ENCODE measurements at regions not wholly inside any gene's neighbourhood (a gene's known extent, or its start where the extent isn't known, plus 50 kb on each side); places are given as distances from the start of the nearest gene placed in this dataset.

DNA sequence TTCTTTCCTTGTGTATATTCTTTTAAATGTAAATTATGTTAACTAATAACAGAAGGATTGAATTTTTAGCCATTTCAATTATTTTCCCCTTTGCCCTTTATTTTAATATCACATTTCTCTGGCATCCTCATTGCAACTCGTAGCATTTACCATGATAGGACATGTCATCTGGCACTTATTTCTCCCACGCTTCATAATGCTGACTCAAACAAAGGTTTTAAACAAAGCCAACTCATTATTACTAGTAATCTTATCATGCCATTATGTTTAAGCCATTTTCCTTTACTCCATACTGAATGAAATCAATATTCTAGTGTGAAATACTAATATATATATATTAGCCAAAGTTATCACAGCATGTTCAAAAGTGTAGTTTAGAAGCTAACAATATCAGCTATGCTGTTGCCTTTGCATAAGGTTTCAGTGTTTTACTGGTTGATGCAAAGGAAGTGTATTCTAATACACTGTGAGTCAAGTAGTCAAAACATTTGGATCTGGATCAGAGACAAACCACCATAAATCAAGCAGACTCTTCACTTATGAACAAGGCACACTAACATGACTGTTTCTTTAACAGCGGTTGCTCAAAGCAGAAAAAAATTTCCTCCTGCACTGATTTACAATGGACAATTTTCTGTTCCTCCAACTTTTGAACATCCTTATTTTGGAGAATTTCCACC lies 281.6 kb downstream of the SLC7A11 start:
- no peak overlapping the region for H3K27ac Mint-ChIP-seq (ENCODE audit: unreplicated experiment)
- peaks cover 16% of the 10 kb centered on the region for H3K4me1 Mint-ChIP-seq (ENCODE audit: low read depth)
- no peaks in the 10 kb centered on the region for H3K9me3 Mint-ChIP-seq (ENCODE audit: low read depth)
- TF ChIP-seq, protein P1, sequence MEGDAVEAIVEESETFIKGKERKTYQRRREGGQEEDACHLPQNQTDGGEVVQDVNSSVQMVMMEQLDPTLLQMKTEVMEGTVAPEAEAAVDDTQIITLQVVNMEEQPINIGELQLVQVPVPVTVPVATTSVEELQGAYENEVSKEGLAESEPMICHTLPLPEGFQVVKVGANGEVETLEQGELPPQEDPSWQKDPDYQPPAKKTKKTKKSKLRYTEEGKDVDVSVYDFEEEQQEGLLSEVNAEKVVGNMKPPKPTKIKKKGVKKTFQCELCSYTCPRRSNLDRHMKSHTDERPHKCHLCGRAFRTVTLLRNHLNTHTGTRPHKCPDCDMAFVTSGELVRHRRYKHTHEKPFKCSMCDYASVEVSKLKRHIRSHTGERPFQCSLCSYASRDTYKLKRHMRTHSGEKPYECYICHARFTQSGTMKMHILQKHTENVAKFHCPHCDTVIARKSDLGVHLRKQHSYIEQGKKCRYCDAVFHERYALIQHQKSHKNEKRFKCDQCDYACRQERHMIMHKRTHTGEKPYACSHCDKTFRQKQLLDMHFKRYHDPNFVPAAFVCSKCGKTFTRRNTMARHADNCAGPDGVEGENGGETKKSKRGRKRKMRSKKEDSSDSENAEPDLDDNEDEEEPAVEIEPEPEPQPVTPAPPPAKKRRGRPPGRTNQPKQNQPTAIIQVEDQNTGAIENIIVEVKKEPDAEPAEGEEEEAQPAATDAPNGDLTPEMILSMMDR (IDR thresholded peaks at IDR 0.05): no peak
- no peaks in the 10 kb centered on the region for H3K27me3 Mint-ChIP-seq (ENCODE audit: low read depth)
- no peak for DNase-seq (ENCODE audit: low spot score)
- H3K4me3 Mint-ChIP-seq (ENCODE audit: unreplicated experiment): no peak overlapping the region
- no peaks in the 10 kb centered on the region for H3K36me3 Mint-ChIP-seq (ENCODE audit: low read depth)

GRCh38 chr4:137957806-137958205 lies 284.3 kb downstream of the SLC7A11 start:
- Mint-ChIP-seq H3K4me1 (ENCODE audit: low read depth) (peaks cover 16% of the 10 kb centered on the region), H3K27ac (ENCODE audit: unreplicated experiment) (no peak overlapping the region), H3K27me3 (ENCODE audit: low read depth) (no peaks in the 10 kb centered on the region), H3K9me3 (ENCODE audit: low read depth) (no peaks in the 10 kb centered on the region), H3K36me3 (ENCODE audit: low read depth) (no peaks in the 10 kb centered on the region), H3K4me3 (ENCODE audit: unreplicated experiment) (no peak overlapping the region)
- TF ChIP-seq, protein P1 (IDR thresholded peaks at IDR 0.05): no peak
- DNase-seq (ENCODE audit: low spot score): no peak

GRCh38 chr4:137956256-137956655 lies 285.9 kb downstream of the SLC7A11 start:
- no peak for DNase-seq (ENCODE audit: low spot score)
- H3K36me3 Mint-ChIP-seq (ENCODE audit: low read depth): no peaks in the 10 kb centered on the region
- H3K4me3 Mint-ChIP-seq (ENCODE audit: unreplicated experiment): no peak overlapping the region
- H3K4me1 Mint-ChIP-seq (ENCODE audit: low read depth): peaks cover 14% of the 10 kb centered on the region
- H3K9me3 Mint-ChIP-seq (ENCODE audit: low read depth): no peaks in the 10 kb centered on the region
- H3K27ac Mint-ChIP-seq (ENCODE audit: unreplicated experiment): no peak overlapping the region
- no peaks in the 10 kb centered on the region for H3K27me3 Mint-ChIP-seq (ENCODE audit: low read depth)
- TF ChIP-seq, protein P1 (IDR thresholded peaks at IDR 0.05): no peak

DNA sequence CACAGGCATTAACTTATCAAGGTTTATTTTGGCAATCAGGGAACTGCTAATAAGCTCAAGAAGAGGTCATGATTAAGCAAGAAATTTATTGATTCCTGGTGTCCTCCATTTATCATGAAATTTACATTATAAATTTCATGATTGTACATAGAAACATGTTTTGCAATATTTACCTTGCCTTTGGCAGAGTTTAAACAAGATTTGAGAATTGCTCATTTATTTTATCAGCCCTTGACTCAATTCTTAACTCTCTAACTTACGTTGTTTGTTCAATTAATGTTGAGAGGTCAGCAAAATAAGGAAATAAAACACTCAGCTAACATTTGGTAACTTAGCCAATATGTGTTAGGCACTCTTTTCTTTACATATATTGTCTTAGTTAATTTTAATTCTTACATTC lies 286.6 kb downstream of the SLC7A11 start:
- Mint-ChIP-seq H3K4me1 (ENCODE audit: low read depth) (peaks cover 7% of the 10 kb centered on the region), H3K27ac (ENCODE audit: unreplicated experiment) (no peak overlapping the region), H3K4me3 (ENCODE audit: unreplicated experiment) (no peak overlapping the region), H3K9me3 (ENCODE audit: low read depth) (no peaks in the 10 kb centered on the region), H3K36me3 (ENCODE audit: low read depth) (no peaks in the 10 kb centered on the region), H3K27me3 (ENCODE audit: low read depth) (no peaks in the 10 kb centered on the region)
- no peak for DNase-seq (ENCODE audit: low spot score)
- TF ChIP-seq, protein P1 (IDR thresholded peaks at IDR 0.05): no peak

- peaks cover 3% of the 10 kb centered on the region for H3K36me3 Mint-ChIP-seq (ENCODE audit: low read depth)
- TF ChIP-seq, protein P1 (IDR thresholded peaks at IDR 0.05): no peak
- no peak overlapping the region for H3K4me3 Mint-ChIP-seq (ENCODE audit: unreplicated experiment)
- H3K27me3 Mint-ChIP-seq (ENCODE audit: low read depth): no peaks in the 10 kb centered on the region
- H3K27ac Mint-ChIP-seq (ENCODE audit: unreplicated experiment): no peak overlapping the region
- DNase-seq (ENCODE audit: low spot score): no peak
- peaks cover 3% of the 10 kb centered on the region for H3K4me1 Mint-ChIP-seq (ENCODE audit: low read depth)
- peaks cover 26% of the 10 kb centered on the region for H3K9me3 Mint-ChIP-seq (ENCODE audit: low read depth)
Measured at GRCh38 chr4:137952116-137952515, 290.0 kb downstream of the SLC7A11 start.

All from chondrocyte (in vitro differentiated cells).